ENCODE measurements at regions not wholly inside any gene's neighbourhood (a gene's known extent, or its start where the extent isn't known, plus 50 kb on each side); places are given as distances from the start of the nearest gene placed in this dataset.
"Not testable (repeated sequence)": the region's sequence is repeated elsewhere in the genome, so short reads cannot be mapped to it uniquely, and the experiment has no call there.

DNA sequence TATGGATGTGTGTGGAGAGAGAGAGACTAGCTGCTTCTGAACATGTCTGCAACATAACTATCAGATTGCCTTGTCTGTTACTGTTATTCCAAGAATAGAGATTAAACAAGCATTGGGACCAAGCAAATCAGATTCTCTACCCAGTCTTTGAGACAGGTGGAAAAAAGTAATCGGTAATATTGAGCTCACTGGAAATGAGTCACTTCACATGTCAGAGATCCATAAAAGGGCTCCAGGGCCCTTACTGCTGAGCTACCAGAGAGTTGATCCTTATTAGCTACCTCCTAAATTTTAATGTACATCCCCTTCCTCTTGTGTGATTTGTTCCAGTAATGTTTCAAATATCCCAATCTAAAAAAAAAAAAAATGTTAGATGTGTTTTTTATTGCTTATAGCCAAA is 2118.0 kb downstream of the PCDH9 start (continued):
- no peak for TF ChIP-seq AR (CRISPR knock-in tag; IDR thresholded peaks at IDR 0.05)
- TF ChIP-seq ETV6 (CRISPR knock-in tag; IDR thresholded peaks at IDR 0.05): no peak

DNA sequence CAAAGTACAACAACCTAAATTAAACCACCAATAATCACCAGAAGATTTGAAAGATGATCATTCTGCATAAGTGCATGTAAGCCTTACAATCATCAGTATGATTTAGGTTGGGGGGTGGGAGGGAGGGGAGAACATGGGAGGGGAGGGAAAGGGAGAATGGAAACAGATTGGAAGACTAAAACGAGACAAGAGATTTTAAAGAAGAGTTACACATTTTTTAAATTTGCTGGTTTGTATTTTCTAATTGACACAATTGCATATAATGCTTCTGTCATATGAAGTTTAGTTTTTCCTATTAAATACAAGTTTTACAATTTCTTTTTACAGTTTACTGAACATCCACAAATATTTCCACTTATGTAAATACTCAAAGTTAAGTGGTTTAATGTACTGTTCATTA is 2118.9 kb downstream of the PCDH9 start:
- no peak for DNase-seq (ENCODE audit: low spot score)
- POLR2A ChIA-PET: no interaction called here
- H3K36me3 Mint-ChIP-seq: 0 out of 2 replicates have a peak, but pooled peaks cover 2% of the 10 kb centered on the region
- ATAC-seq: no peak
- H3K4me1 Mint-ChIP-seq: no peaks in the 10 kb centered on the region
- H3K9me3 Mint-ChIP-seq: peaks cover 28% of the 10 kb centered on the region
- no peak overlapping the region for H3K4me3 Mint-ChIP-seq
- no peak for TF ChIP-seq TCF7 (CRISPR knock-in tag; IDR thresholded peaks at IDR 0.05; ENCODE audit: low read depth)
- no peak for TF ChIP-seq USF1 (CRISPR knock-in tag; IDR thresholded peaks at IDR 0.05)
- TF ChIP-seq NR3C1 (CRISPR knock-in tag; conservative IDR thresholded peaks at IDR 0.05; ENCODE audit: low read depth): no peak
- no peak for TF ChIP-seq FOXJ3 (CRISPR knock-in tag; IDR thresholded peaks at IDR 0.05; ENCODE audit: borderline replicate concordance)
- no peak for TF ChIP-seq ZNF219 (CRISPR knock-in tag; IDR thresholded peaks at IDR 0.05; ENCODE audit: borderline replicate concordance)
- no peak for TF ChIP-seq PREB (CRISPR knock-in tag; IDR thresholded peaks at IDR 0.05; ENCODE audit: borderline replicate concordance)
- no peak for TF ChIP-seq MLX (CRISPR knock-in tag; IDR thresholded peaks at IDR 0.05)
- TF ChIP-seq HMGXB4 (CRISPR knock-in tag; IDR thresholded peaks at IDR 0.05): no peak
- no peak for TF ChIP-seq ZNF396 (CRISPR knock-in tag; IDR thresholded peaks at IDR 0.05; ENCODE audit: borderline replicate concordance)
- no peak for TF ChIP-seq ZNF317 (CRISPR knock-in tag; IDR thresholded peaks at IDR 0.05; ENCODE audit: borderline replicate concordance, low read depth)
- TF ChIP-seq GABPB1 (CRISPR knock-in tag; IDR thresholded peaks at IDR 0.05): no peak
- TF ChIP-seq, protein P1, sequence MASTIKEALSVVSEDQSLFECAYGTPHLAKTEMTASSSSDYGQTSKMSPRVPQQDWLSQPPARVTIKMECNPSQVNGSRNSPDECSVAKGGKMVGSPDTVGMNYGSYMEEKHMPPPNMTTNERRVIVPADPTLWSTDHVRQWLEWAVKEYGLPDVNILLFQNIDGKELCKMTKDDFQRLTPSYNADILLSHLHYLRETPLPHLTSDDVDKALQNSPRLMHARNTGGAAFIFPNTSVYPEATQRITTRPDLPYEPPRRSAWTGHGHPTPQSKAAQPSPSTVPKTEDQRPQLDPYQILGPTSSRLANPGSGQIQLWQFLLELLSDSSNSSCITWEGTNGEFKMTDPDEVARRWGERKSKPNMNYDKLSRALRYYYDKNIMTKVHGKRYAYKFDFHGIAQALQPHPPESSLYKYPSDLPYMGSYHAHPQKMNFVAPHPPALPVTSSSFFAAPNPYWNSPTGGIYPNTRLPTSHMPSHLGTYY (CRISPR knock-in tag; IDR thresholded peaks at IDR 0.05): no peak
- no peaks in the 10 kb centered on the region for H3K27me3 Mint-ChIP-seq (ENCODE audit: low read depth)
- CTCF ChIA-PET: no interaction called here
- no peak overlapping the region for H3K27ac Mint-ChIP-seq

DNA sequence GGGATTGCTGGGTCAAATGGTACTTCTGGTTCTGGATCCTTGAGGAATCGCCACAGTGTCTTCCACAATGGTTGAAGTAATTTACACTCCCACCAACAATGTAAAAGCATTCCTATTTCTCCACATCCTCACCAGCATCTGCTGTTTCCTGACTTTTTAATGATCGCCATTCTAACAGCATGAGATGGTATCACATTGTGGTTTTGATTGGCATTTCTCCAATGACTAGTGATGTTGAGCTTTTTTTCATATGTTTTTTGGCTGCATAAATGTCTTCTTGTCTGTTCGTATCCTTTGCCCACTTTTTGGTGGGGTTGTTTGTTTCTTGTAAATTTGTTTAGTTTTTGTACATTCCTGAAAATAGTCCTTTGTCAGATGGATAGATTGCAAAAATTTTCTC is 2125.7 kb downstream of the PCDH9 start:
- CTCF ChIA-PET; H3K4me1 Mint-ChIP-seq; H3K36me3 Mint-ChIP-seq; DNase-seq (ENCODE audit: low spot score); ATAC-seq; H3K27ac Mint-ChIP-seq; H3K4me3 Mint-ChIP-seq; POLR2A ChIA-PET; H3K27me3 Mint-ChIP-seq (ENCODE audit: low read depth): not testable (repeated sequence)
- H3K9me3 Mint-ChIP-seq: peaks cover 42% of the 10 kb centered on the region
